Small intestine (tissue), 7 donors: ENCODE measurements at regions not wholly inside any gene's neighbourhood (a gene's known extent, or its start where the extent isn't known, plus 50 kb on each side); places are given as distances from the start of the nearest gene placed in this dataset.

Source experiments
- DNase-seq, 2 donors: peaks; one replicate each; pipeline versions ENCODE4 v3.0.0 to v3.0.0-alpha.2; 2013
- FAIRE-seq: peaks from 2 replicates; lab custom pipeline; 2012; peaks lifted over from hg19 to GRCh38; lab: Jason Lieb, UNC
- H3K27ac ChIP-seq, 3 donors: one replicate each; pipeline ENCODE4 v1.5.1; 2013; ENCODE audit warnings: low read length in 2 of 3, mild to moderate bottlenecking in 2 of 3, control low read depth in 1 of 3, inconsistent platforms in 1 of 3, low read depth in 1 of 3, moderate library complexity in 1 of 3
- H3K27me3 ChIP-seq, 3 donors: one replicate each; pipeline ENCODE4 v1.6.1; 2013; ENCODE audit warnings: low read length in 3 of 3, inconsistent platforms in 1 of 3; ENCODE audit not compliant: control insufficient read depth in 3 of 3, insufficient read depth in 3 of 3
- H3K36me3 ChIP-seq, 3 donors: one replicate each; pipeline ENCODE4 v1.6.1; 2013; ENCODE audit warnings: low read length in 3 of 3, inconsistent platforms in 1 of 3, low read depth in 1 of 3, mild to moderate bottlenecking in 1 of 3, moderate library complexity in 1 of 3; ENCODE audit not compliant: control insufficient read depth in 3 of 3, insufficient read depth in 2 of 3
- H3K4me1 ChIP-seq, 3 donors: one replicate each; pipeline ENCODE4 v1.6.1; 2013; ENCODE audit warnings: low read length in 2 of 3, inconsistent platforms in 1 of 3, low read depth in 1 of 3, mild to moderate bottlenecking in 1 of 3, moderate library complexity in 1 of 3; ENCODE audit not compliant: control insufficient read depth in 3 of 3, insufficient read depth in 2 of 3
- H3K4me3 ChIP-seq, 3 donors: one replicate each; pipeline ENCODE4 v1.5.1; 2013; ENCODE audit warnings: low read length in 3 of 3, control low read depth in 1 of 3, inconsistent platforms in 1 of 3, low read depth in 1 of 3, mild to moderate bottlenecking in 1 of 3, moderate library complexity in 1 of 3
- H3K9me3 ChIP-seq, 2 donors: one replicate each; pipeline ENCODE4 v1.6.1; 2013; ENCODE audit warnings: low read depth in 1 of 2, low read length in 1 of 2; ENCODE audit not compliant: control insufficient read depth in 2 of 2, insufficient read depth in 1 of 2
- WGBS, 3 donors: extraction: QIAGEN DNeasy Blood & Tissue Kit; methylation state at CpG; one replicate each; pipeline ENCODE4 v1.1.7; 2013; 5-methylcytosine and 5-hydroxymethylcytosine counted together
- donor health status: healthy with polysubstance abuse.
- donor health status: control.
- donor health status: control.
- donor health status: Bipolar disorder and iron deficiency.
- donor health status: healthy.

DNA sequence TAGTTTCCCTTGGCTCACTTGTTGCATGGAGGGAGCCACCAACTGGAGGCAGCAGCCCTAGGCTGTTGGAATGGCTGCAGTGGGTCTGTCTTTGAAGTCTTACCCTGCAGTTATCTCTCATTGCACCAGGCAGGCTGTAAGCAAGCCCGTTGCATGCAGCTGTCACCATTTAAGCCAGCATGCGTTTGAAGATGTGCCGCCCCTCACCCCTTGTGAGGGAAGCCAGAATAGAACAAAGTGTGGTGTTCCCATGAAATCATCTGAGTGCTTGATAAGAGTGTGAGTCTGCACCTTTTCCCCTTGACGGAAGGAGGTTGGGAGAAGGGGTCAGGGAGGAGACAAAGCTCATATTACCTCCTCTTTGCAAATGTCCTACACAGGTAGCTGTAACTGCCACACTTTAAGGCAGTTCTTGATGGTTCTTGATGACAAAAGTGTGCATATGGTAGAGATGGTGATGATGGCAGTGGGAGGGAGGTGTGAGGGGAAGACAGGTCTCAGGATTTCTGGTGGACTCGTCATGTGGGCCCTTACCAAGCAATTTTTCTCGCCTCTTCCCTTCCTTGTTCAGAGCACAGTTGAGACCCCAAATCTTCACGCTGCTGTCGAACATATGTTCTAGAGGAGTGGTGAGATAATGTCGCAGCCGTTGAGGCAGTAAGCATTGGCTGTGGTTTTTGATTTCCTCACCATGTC, 191.4 kb upstream of the LEF1 start:
- WGBS, 3 donors = 62 to 72% (median 64%) methylated on average over 10 of the region's 10 CpGs
- Histone ChIP-seq H3K36me3 (no peaks in the 10 kb centered on the region), H3K9me3 (no peaks in the 10 kb centered on the region), H3K4me3 (no peak overlapping the region), H3K4me1 (peaks cover 0 to 6% (median 2%) of the 10 kb centered on the region in 3 donors), H3K27ac (no peak overlapping the region), H3K27me3 (no peaks in the 10 kb centered on the region)
- FAIRE-seq = no peak
- no peak for DNase-seq

DNA sequence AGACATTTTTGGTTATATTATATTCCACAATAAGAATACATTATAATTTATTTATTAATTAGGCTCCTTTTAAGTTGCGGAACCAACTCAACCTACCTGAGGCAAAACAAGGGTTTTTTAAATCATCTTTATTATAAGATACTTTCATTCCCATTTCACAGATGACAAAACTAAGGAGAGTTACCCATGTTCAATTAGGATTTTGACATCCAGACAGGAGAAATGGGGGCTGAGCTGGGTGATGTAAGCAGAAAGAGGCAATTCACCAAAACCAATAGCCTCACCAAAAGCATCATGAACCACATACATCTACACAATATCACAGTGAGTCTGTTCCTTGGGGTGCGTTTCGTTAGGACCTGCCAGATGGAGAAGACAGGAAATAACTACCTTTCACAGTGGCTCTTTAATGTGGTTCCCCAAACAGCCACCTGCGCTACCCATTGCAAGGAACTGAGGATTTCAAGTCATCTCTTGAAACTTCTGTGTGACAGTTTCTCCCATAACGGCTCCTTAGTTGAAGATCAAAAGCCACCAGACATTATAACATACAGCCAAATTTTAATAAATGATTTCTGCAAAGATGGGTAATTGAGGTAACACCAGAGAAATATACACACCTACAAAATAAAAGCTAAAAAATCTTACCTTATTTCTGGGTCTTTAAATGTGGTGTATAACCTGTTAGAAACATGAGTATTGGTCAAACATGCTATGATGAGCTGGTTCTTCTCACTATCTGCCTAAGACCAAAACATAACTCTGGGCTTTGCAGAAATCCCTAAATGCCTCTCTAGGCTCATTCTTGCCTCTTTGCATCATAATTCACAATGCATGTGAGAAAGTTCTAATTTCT, 190.6 kb upstream of the LEF1 start:
- Histone ChIP-seq H3K27me3 (no peaks in the 10 kb centered on the region), H3K4me3 (no peak overlapping the region), H3K36me3 (no peaks in the 10 kb centered on the region), H3K9me3 (no peaks in the 10 kb centered on the region), H3K4me1 (peaks cover 0 to 6% (median 2%) of the 10 kb centered on the region in 3 donors), H3K27ac (no peak overlapping the region)
- DNase-seq = no peak
- 76 to 88% (median 81%) methylated on average over 5 of the region's 5 CpGs for WGBS, 3 donors
- no peak for FAIRE-seq

- DNase-seq (no peak), FAIRE-seq (no peak)
- H3K9me3 ChIP-seq = no peaks in the 10 kb centered on the region
- WGBS, 3 donors = 71 to 77% (median 72%) methylated on average over 7 of the region's 7 CpGs
- H3K4me1 ChIP-seq = peaks cover 0 to 22% (median 0%) of the 10 kb centered on the region in 3 donors
- H3K36me3 ChIP-seq = no peaks in the 10 kb centered on the region
- H3K4me3 ChIP-seq = no peak overlapping the region
- no peaks in the 10 kb centered on the region for H3K27me3 ChIP-seq
- H3K27ac ChIP-seq = no peak overlapping the region
Measured at GRCh38 chr4:108355902-108356535, 187.3 kb upstream of the LEF1 start.

GRCh38 chr4:108355186-108355901, 186.6 kb upstream of the LEF1 start:
- Histone ChIP-seq H3K9me3 (no peaks in the 10 kb centered on the region), H3K36me3 (no peaks in the 10 kb centered on the region), H3K27ac (no peak overlapping the region), H3K4me1 (peaks cover 0 to 22% (median 0%) of the 10 kb centered on the region in 3 donors), H3K4me3 (no peak overlapping the region), H3K27me3 (no peaks in the 10 kb centered on the region)
- FAIRE-seq (no peak), DNase-seq (no peak)
- WGBS, 3 donors = 49 to 63% (median 58%) methylated on average over 4 of the region's 4 CpGs

DNA sequence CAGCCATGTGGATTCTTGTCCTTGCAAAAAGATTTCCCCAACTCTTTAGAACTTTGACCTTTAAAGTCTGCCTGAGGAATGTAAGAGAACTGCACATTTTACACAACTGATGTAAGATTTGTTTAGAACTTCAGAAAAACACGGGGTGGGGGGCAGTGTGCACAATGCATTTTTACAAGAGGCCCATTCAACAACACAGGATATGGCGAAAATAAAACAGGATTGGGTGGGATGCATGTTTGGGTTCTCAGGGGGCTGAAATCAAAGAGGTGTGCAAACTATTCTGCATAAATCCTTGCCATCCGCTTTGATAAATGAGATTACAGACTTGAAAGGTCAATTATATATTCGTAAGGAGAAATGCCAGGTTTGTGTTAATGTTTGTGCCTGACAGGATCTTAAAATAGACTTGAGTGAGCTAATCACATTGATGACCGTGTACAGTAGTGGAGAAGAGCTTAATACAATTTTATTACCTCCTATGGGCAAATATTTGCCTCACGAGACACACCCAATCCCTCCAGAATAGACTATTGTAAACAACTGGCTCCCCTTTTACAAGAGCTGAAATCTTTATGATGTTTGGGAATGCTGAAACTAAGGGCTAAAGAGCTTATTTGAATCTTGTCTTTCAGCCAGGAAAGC, 184.1 kb upstream of the LEF1 start:
- Histone ChIP-seq H3K4me3 (no peak overlapping the region), H3K4me1 (peaks cover 0 to 22% (median 0%) of the 10 kb centered on the region in 3 donors), H3K36me3 (no peaks in the 10 kb centered on the region), H3K9me3 (no peaks in the 10 kb centered on the region), H3K27me3 (no peaks in the 10 kb centered on the region), H3K27ac (no peak overlapping the region)
- DNase-seq (peak; percentile 30), FAIRE-seq (no peak)
- whole genome bisulfite sequencing, 3 donors = 21 to 40% (median 32%) methylated on average over 6 of the region's 6 CpGs

- DNase-seq (no peak), FAIRE-seq (no peak)
- no peak overlapping the region for H3K27ac ChIP-seq
- H3K36me3 ChIP-seq = no peaks in the 10 kb centered on the region
- 14 to 36% (median 22%) methylated on average over 1 of the region's 1 CpG for WGBS, 3 donors
- H3K4me1 ChIP-seq = peaks cover 0 to 22% (median 0%) of the 10 kb centered on the region in 3 donors
- no peak overlapping the region for H3K4me3 ChIP-seq
- no peaks in the 10 kb centered on the region for H3K9me3 ChIP-seq
- H3K27me3 ChIP-seq = no peaks in the 10 kb centered on the region
Measured at GRCh38 chr4:108351791-108352190, 183.1 kb upstream of the LEF1 start.

DNA sequence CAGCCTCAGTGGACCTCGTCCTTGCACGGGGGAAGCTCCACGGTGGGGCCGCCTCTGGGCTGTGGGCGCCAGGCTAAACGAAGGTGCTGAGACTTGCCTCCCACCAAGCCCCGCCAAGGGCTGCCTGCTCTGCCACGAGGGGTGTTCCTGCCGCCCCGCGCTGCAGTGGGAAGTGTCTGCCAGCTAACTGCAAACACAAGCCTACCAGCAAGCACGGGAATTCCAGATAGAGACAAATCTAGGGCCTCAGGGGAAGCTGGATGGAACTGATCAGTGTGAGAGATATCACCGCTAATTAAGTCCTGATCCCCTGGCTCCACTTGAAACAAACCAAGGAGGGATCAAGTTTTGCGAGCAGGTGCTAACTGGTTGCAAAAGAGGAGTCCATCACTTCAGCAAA, 181.6 kb upstream of the LEF1 start:
- WGBS, 3 donors = 81 to 91% (median 90%) methylated on average over 14 of the region's 14 CpGs
- no peak overlapping the region for H3K4me3 ChIP-seq
- no peak overlapping the region for H3K27ac ChIP-seq
- DNase-seq (no peak), FAIRE-seq (no peak)
- H3K36me3 ChIP-seq = no peaks in the 10 kb centered on the region
- H3K27me3 ChIP-seq = no peaks in the 10 kb centered on the region
- peaks cover 0 to 16% (median 0%) of the 10 kb centered on the region in 3 donors for H3K4me1 ChIP-seq
- H3K9me3 ChIP-seq = no peaks in the 10 kb centered on the region
